ENCODE measurements at regions not wholly inside any gene's neighbourhood (a gene's known extent, or its start where the extent isn't known, plus 50 kb on each side); places are given as distances from the start of the nearest gene placed in this dataset.

DNA sequence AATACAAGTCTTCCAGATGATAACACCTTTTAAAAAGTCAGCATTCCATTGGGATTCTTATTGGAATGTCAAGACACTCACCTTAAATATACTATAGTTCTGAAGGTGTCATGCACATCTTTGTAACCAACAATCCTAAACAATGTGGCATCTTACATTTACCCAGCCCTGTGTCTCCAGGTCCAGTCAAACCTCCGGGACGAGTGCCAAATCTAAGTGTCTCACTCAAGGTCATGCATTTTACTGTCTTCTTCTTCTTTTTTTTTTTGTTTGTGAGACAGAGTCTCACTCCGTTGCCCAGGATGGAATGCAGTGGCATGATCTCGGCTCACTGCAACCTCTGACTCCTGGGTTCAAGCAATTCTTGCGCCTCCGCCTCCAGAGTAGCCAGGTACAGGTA, 206.9 kb upstream of the FAM98A start:
- H3K36me3 ChIP-seq (ENCODE audit: control insufficient read depth, insufficient read depth, low read length) = no peaks in the 10 kb centered on the region
- H3K4me3 ChIP-seq (replicated peaks; ENCODE audit: low read depth, low read length) = no peak overlapping the region
- TF ChIP-seq, protein P1, sequence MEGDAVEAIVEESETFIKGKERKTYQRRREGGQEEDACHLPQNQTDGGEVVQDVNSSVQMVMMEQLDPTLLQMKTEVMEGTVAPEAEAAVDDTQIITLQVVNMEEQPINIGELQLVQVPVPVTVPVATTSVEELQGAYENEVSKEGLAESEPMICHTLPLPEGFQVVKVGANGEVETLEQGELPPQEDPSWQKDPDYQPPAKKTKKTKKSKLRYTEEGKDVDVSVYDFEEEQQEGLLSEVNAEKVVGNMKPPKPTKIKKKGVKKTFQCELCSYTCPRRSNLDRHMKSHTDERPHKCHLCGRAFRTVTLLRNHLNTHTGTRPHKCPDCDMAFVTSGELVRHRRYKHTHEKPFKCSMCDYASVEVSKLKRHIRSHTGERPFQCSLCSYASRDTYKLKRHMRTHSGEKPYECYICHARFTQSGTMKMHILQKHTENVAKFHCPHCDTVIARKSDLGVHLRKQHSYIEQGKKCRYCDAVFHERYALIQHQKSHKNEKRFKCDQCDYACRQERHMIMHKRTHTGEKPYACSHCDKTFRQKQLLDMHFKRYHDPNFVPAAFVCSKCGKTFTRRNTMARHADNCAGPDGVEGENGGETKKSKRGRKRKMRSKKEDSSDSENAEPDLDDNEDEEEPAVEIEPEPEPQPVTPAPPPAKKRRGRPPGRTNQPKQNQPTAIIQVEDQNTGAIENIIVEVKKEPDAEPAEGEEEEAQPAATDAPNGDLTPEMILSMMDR (IDR thresholded peaks at IDR 0.05; ENCODE audit: insufficient read depth, low read length, poor library complexity, severe bottlenecking) = no peak
- no peaks in the 10 kb centered on the region for H3K27me3 ChIP-seq (replicated peaks; ENCODE audit: control insufficient read depth, insufficient read depth, low read length)
- DNase-seq (ENCODE audit: extremely low read depth, insufficient read length) = no peak

DNA sequence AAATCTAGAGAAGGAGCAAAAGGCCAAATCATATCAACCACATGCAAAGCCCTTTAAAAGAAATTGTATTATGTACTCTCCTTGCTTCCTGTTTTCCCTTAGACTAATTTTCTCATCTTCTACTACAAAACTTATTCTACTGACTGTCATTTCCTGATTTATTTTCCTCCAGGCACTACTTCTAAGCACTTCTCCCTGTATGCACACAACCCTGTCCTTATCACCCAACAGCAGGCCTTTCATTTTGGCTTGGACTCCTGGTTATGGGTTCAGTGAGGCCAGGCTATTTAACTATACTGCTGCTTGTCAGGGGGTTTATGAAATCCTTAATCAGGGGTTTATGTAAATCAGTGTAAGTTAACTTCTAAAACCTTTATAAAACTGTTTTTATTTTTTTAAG, 205.1 kb upstream of the FAM98A start:
- DNase-seq (ENCODE audit: extremely low read depth, insufficient read length) = no peak
- TF ChIP-seq, protein P1 (IDR thresholded peaks at IDR 0.05; ENCODE audit: insufficient read depth, low read length, poor library complexity, severe bottlenecking) = no peak
- H3K4me3 ChIP-seq (replicated peaks; ENCODE audit: low read depth, low read length) = no peak overlapping the region

DNA sequence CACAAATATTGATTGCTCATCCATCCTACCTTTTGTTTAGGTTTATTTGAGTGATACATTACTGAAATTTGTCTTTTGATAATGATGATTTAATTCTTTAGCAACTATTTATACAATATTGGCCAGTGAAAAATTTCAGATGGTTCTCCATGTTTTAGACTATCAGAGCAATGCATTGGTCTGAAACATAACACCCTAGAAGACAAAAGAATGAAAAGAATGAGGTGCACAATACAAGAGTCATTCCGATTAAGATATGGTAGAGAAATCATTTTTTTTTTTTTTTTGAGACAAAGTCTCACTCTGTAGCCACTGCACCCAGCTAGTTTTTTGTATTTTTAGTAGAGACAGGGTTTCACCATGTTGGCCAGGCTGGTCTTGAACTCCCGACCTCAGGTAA, 197.4 kb upstream of the FAM98A start:
- DNase-seq (ENCODE audit: extremely low read depth, insufficient read length) = no peak
- Histone ChIP-seq H3K27me3 (replicated peaks; ENCODE audit: control insufficient read depth, insufficient read depth, low read length) (no peaks in the 10 kb centered on the region), H3K4me3 (replicated peaks; ENCODE audit: low read depth, low read length) (no peak overlapping the region), H3K36me3 (ENCODE audit: control insufficient read depth, insufficient read depth, low read length) (no peaks in the 10 kb centered on the region)
- TF ChIP-seq, protein P1 (IDR thresholded peaks at IDR 0.05; ENCODE audit: insufficient read depth, low read length, poor library complexity, severe bottlenecking) = no peak

More for the DNA sequence above, 205.1 kb upstream of the FAM98A start:
- H3K36me3 ChIP-seq (ENCODE audit: control insufficient read depth, insufficient read depth, low read length) = no peaks in the 10 kb centered on the region
- H3K27me3 ChIP-seq (replicated peaks; ENCODE audit: control insufficient read depth, insufficient read depth, low read length) = no peaks in the 10 kb centered on the region

DNA sequence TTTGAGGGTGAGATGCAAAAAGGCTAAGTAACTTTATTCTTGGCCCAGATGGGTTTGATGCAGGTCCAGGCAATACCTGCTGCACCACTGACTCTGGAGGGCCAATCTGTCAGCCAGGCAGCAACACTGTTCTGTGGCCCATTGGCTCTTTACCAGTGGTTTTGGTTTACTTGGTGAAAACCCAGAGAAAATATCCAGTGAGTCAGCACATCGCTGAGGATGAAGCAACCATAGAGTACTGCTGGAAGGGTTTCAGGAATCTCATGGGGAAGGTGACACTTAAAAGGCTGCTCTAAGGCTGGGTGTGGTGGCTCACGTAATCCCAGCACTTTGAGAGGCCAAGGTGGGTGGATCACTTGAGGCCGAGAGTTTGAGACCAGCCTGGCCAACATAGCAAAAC, 192.5 kb upstream of the FAM98A start:
- DNase-seq (ENCODE audit: extremely low read depth, insufficient read length) = no peak
- Histone ChIP-seq H3K27me3 (replicated peaks; ENCODE audit: control insufficient read depth, insufficient read depth, low read length) (no peaks in the 10 kb centered on the region), H3K36me3 (ENCODE audit: control insufficient read depth, insufficient read depth, low read length) (no peaks in the 10 kb centered on the region), H3K4me3 (replicated peaks; ENCODE audit: low read depth, low read length) (no peak overlapping the region)
- TF ChIP-seq, protein P1 (IDR thresholded peaks at IDR 0.05; ENCODE audit: insufficient read depth, low read length, poor library complexity, severe bottlenecking) = no peak

DNA sequence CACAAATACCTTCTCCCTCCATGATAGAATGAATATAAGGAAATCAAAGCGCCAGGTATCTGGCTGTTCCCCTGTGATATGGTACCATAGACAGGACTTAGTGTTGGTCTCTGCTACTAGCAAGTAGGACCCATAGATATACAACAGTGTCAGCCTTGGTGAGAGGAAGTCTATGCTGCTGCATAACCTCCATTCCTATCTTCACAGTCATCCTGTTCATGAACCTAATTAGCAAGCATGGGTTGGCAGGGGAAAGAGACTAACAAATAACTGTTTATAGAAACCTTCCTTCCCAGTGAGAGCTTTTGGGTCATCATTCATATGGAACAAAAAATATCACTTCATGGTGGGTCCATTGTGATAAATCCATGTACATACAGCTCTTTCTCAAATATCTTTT, 188.9 kb upstream of the FAM98A start:
- DNase-seq (ENCODE audit: extremely low read depth, insufficient read length) = no peak
- Histone ChIP-seq H3K4me3 (replicated peaks; ENCODE audit: low read depth, low read length) (no peak overlapping the region), H3K27me3 (replicated peaks; ENCODE audit: control insufficient read depth, insufficient read depth, low read length) (no peaks in the 10 kb centered on the region), H3K36me3 (ENCODE audit: control insufficient read depth, insufficient read depth, low read length) (no peaks in the 10 kb centered on the region)
- TF ChIP-seq, protein P1 (IDR thresholded peaks at IDR 0.05; ENCODE audit: insufficient read depth, low read length, poor library complexity, severe bottlenecking) = no peak

DNA sequence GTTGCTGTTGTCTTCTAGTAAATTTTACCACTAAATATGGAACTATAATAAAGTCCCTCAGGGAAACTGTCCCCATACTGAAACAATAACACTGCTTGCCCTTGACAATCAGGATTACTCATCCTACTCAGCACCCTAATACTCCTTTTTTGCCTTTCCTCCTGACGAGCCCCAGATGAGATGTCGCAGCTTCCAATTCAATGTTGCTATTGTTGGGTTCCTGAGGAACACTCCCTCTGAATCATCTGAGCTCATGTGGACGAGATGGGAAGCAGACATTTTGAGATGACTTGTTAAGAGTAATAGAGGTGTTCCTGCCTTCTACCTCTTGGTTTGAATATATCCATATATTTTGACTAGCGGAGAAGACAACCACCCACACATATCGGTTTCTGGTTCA, 187.8 kb upstream of the FAM98A start:
- no peak overlapping the region for H3K4me3 ChIP-seq (replicated peaks; ENCODE audit: low read depth, low read length)
- no peaks in the 10 kb centered on the region for H3K27me3 ChIP-seq (replicated peaks; ENCODE audit: control insufficient read depth, insufficient read depth, low read length)
- TF ChIP-seq, protein P1 (IDR thresholded peaks at IDR 0.05; ENCODE audit: insufficient read depth, low read length, poor library complexity, severe bottlenecking) = no peak
- H3K36me3 ChIP-seq (ENCODE audit: control insufficient read depth, insufficient read depth, low read length) = no peaks in the 10 kb centered on the region
- DNase-seq (ENCODE audit: extremely low read depth, insufficient read length) = no peak

All from GM06990 (cell line).